H1 (cell line): ENCODE measurements at regions not wholly inside any gene's neighbourhood (a gene's known extent, or its start where the extent isn't known, plus 50 kb on each side); places are given as distances from the start of the nearest gene placed in this dataset.

Experiments
- CTCF ChIA-PET: fragments of 300-600 bp; sonication (Branson Sonifier 250); formaldehyde crosslinking; loops from one replicate; lab custom pipeline; 2021; ENCODE audit not compliant: partially characterized antibody; lab: Charles Lee
- POLR2A ChIA-PET: fragments of 300-600 bp; sonication (Branson Sonifier 250); formaldehyde crosslinking; loops from one replicate; lab custom pipeline; 2021; ENCODE audit warnings: inconsistent platforms; ENCODE audit not compliant: partially characterized antibody; lab: Charles Lee
- DNase-seq, 2 experiments: peaks; one replicate each; pipeline versions ENCODE4 v3.0.0 to v3.0.0-alpha.2; 2010 to 2022; ENCODE audit warnings: low spot score in 2 of 2, low read depth in 1 of 2, mixed read lengths in 1 of 2
- FAIRE-seq: peaks from 2 replicates; lab custom pipeline; 2011; peaks lifted over from hg19 to GRCh38; lab: Jason Lieb, UNC
- H2AFZ ChIP-seq: 2 replicates; pipeline ENCODE4 v1.8.1; 2012; ENCODE audit warnings: low read length, inconsistent platforms
- H2AK5ac ChIP-seq: 2 replicates; pipeline ENCODE4 v1.6.1; 2013; ENCODE audit warnings: low read depth, low read length
- H2BK120ac ChIP-seq: replicated peaks from 2 replicates; pipeline ENCODE3; 2013; ENCODE audit warnings: low read depth, low read length, inconsistent platforms
- H2BK12ac ChIP-seq: 2 replicates; pipeline ENCODE4 v1.6.1; 2013; ENCODE audit warnings: low read depth, low read length
- H2BK15ac ChIP-seq: 2 replicates; pipeline ENCODE4 v1.6.1; 2013; ENCODE audit warnings: low read length
- H2BK20ac ChIP-seq: 2 replicates; pipeline ENCODE4 v1.6.1; 2013; ENCODE audit warnings: low read length
- H2BK5ac ChIP-seq: 2 replicates; pipeline ENCODE4 v1.6.1; 2013; ENCODE audit warnings: low read depth, low read length
- H3K14ac ChIP-seq: 2 replicates; pipeline ENCODE4 v1.6.1; 2013; ENCODE audit warnings: inconsistent platforms; ENCODE audit not compliant: insufficient read length
- H3K18ac ChIP-seq: 2 replicates; pipeline ENCODE4 v1.6.1; 2013; ENCODE audit warnings: low read length; ENCODE audit errors: extremely low read depth
- H3K23ac ChIP-seq: 2 replicates; pipeline ENCODE4 v1.6.1; 2013; ENCODE audit warnings: inconsistent platforms; ENCODE audit not compliant: insufficient read length
- H3K23me2 ChIP-seq: 2 replicates; pipeline ENCODE4 v1.6.1; 2013; ENCODE audit warnings: low read depth, low read length
- H3K27ac ChIP-seq: 2 replicates; pipeline ENCODE4 v1.6.1; 2011; ENCODE audit warnings: low read depth, low read length, inconsistent platforms
- H3K27me3 ChIP-seq, 4 experiments: replicated peaks in 1 of 4; 1 replicate in 1 of 4; 2 replicates in 3 of 4; pipeline versions ENCODE4 v1.6.1 to v1.8.1; 2011 to 2013; ENCODE audit warnings: low read length in 3 of 4, mild to moderate bottlenecking in 3 of 4, inconsistent platforms in 2 of 4, mixed read lengths in 2 of 4, moderate library complexity in 1 of 4; ENCODE audit not compliant: control insufficient read depth in 3 of 4, insufficient read depth in 3 of 4; ENCODE audit errors: extremely low read depth in 1 of 4
- H3K36me3 ChIP-seq, 4 experiments: 2 replicates each; pipeline versions ENCODE4 v1.6.1 to v1.8.1; 2011 to 2013; ENCODE audit warnings: mild to moderate bottlenecking in 4 of 4, low read length in 3 of 4, moderate library complexity in 2 of 4, control low read depth in 1 of 4, inconsistent platforms in 1 of 4; ENCODE audit not compliant: insufficient read depth in 4 of 4, control insufficient read depth in 2 of 4
- H3K4ac ChIP-seq: replicated peaks from 2 replicates; pipeline ENCODE3; 2013; ENCODE audit warnings: low read length, low read depth, mixed read lengths, inconsistent platforms; ENCODE audit not compliant: insufficient read length
- H3K4me1 ChIP-seq, 4 experiments: replicated peaks in 1 of 4; 1 replicate in 1 of 4; 2 replicates in 3 of 4; pipeline versions ENCODE4 v1.6.1 to v1.8.1; 2011 to 2013; ENCODE audit warnings: low read length in 3 of 4, inconsistent platforms in 2 of 4, mixed read lengths in 1 of 4; ENCODE audit not compliant: insufficient read depth in 4 of 4, control insufficient read depth in 3 of 4
- H3K4me2 ChIP-seq, 2 experiments: 2 replicates each; pipeline versions ENCODE4 v1.6.1 to v1.8.1; 2011 to 2013; ENCODE audit warnings: low read depth in 2 of 2, low read length in 2 of 2, control low read depth in 1 of 2, inconsistent platforms in 1 of 2, mild to moderate bottlenecking in 1 of 2; ENCODE audit not compliant: insufficient read depth in 1 of 2
- H3K4me3 ChIP-seq, 4 experiments: fragments of 200-600, 300-600 bp in 1 of 4; sonication (generic), shearing (Covaris generic), sonication (Bioruptor Twin) in 1 of 4; 2 replicates each; pipeline versions ENCODE4 v1.5.1 to v1.8.1; 2011 to 2016; ENCODE audit warnings: low read length in 4 of 4, low read depth in 3 of 4, control low read depth in 2 of 4, inconsistent platforms in 2 of 4, mild to moderate bottlenecking in 2 of 4, mixed read lengths in 1 of 4, moderate library complexity in 1 of 4; ENCODE audit not compliant: insufficient read depth in 2 of 4; ENCODE audit errors: extremely low read depth in 1 of 4
- H3K56ac ChIP-seq: replicated peaks from 2 replicates; pipeline ENCODE3; 2013; ENCODE audit warnings: low read depth, mild to moderate bottlenecking, mixed read lengths, low read length, inconsistent platforms; ENCODE audit not compliant: insufficient read length
- H3K79me1 ChIP-seq: 2 replicates; pipeline ENCODE4 v1.6.1; 2013; ENCODE audit warnings: low read depth, low read length, control low read depth
- H3K79me2 ChIP-seq, 2 experiments: 2 replicates each; pipeline versions ENCODE4 v1.6.1 to v1.8.1; 2012 to 2013; ENCODE audit warnings: low read length in 2 of 2, mild to moderate bottlenecking in 2 of 2, inconsistent platforms in 1 of 2; ENCODE audit not compliant: insufficient read depth in 2 of 2, control insufficient read depth in 1 of 2
- H3K9ac ChIP-seq, 4 experiments: replicated peaks in 1 of 4; 1 replicate in 1 of 4; 2 replicates in 3 of 4; pipeline versions ENCODE4 v1.6.1 to v1.8.1; 2011 to 2013; ENCODE audit warnings: low read depth in 3 of 4, low read length in 3 of 4, control low read depth in 2 of 4, mild to moderate bottlenecking in 2 of 4, moderate library complexity in 2 of 4, inconsistent platforms in 1 of 4; ENCODE audit errors: extremely low read depth in 1 of 4
- H3K9me3 ChIP-seq, 2 experiments: 2 replicates each; pipeline versions ENCODE4 v1.6.1 to v1.8.1; 2012 to 2013; ENCODE audit warnings: mild to moderate bottlenecking in 2 of 2, moderate library complexity in 2 of 2, control low read depth in 1 of 2, inconsistent platforms in 1 of 2, low read depth in 1 of 2, low read length in 1 of 2, mixed read lengths in 1 of 2; ENCODE audit not compliant: insufficient read depth in 2 of 2
- H4K20me1 ChIP-seq, 2 experiments: replicated peaks in 1 of 2; 2 replicates each; pipeline versions ENCODE3 to v1.8.1; 2011 to 2013; ENCODE audit warnings: inconsistent platforms in 2 of 2, low read length in 2 of 2, mild to moderate bottlenecking in 1 of 2; ENCODE audit not compliant: insufficient read depth in 2 of 2, control insufficient read depth in 1 of 2
- H4K5ac ChIP-seq: 2 replicates; pipeline ENCODE4 v1.6.1; 2013; ENCODE audit warnings: low read length, low read depth, mixed read lengths, inconsistent platforms; ENCODE audit not compliant: insufficient read length
- H4K8ac ChIP-seq: 2 replicates; pipeline ENCODE4 v1.8.0; 2013; ENCODE audit warnings: mild to moderate bottlenecking, moderate library complexity, low read length, inconsistent platforms; ENCODE audit not compliant: insufficient read depth; ENCODE audit errors: extremely low read depth
- H4K91ac ChIP-seq: replicated peaks from 2 replicates; pipeline ENCODE3; 2013; ENCODE audit warnings: low read length, mixed read lengths, inconsistent platforms; ENCODE audit not compliant: insufficient read length
- ATF2 ChIP-seq: IDR thresholded peaks from 2 replicates; pipeline ENCODE4 v1.6.1; 2012; ENCODE audit warnings: low read length, inconsistent platforms
- CHD1 ChIP-seq: IDR thresholded peaks from 2 replicates; pipeline ENCODE4 v1.6.1; 2012; ENCODE audit warnings: low read depth, low read length, improper control_type of control experiment
- EGR1 ChIP-seq: IDR thresholded peaks from 2 replicates; pipeline ENCODE4 v1.6.1; 2011; ENCODE audit warnings: low read depth, low read length, borderline replicate concordance
- JUN ChIP-seq: IDR thresholded peaks from 2 replicates; pipeline ENCODE4 v1.6.1; 2011; ENCODE audit warnings: low read depth, mild to moderate bottlenecking, improper control_type of control experiment, low read length
- KDM4A ChIP-seq: IDR thresholded peaks from one replicate; pipeline ENCODE4 v1.7.1; 2012; ENCODE audit warnings: low read depth, mild to moderate bottlenecking, moderate library complexity, low read length, inconsistent platforms; ENCODE audit not compliant: severe bottlenecking
- NANOG ChIP-seq: IDR thresholded peaks from 2 replicates; pipeline ENCODE4 v1.6.1; 2011; ENCODE audit warnings: low read length, low read depth, mild to moderate bottlenecking, inconsistent platforms; ENCODE audit not compliant: insufficient read depth, poor library complexity, severe bottlenecking
- POLR2A ChIP-seq, 2 experiments: IDR thresholded peaks; 1 replicate in 1 of 2; 2 replicates in 1 of 2; pipeline ENCODE4 v1.6.1; 2011; ENCODE audit warnings: low read depth in 2 of 2, low read length in 2 of 2, mild to moderate bottlenecking in 2 of 2; ENCODE audit errors: control extremely low read depth in 1 of 2
- POU5F1 ChIP-seq: IDR thresholded peaks from 2 replicates; pipeline ENCODE4 v1.6.1; 2011; ENCODE audit warnings: low read depth, mild to moderate bottlenecking, low read length, moderate library complexity
- RBBP5 ChIP-seq: IDR thresholded peaks from 2 replicates; pipeline ENCODE4 v1.7.1; 2012; ENCODE audit warnings: low read depth, mild to moderate bottlenecking, inconsistent platforms, low read length, moderate library complexity, borderline replicate concordance
- RNF2 ChIP-seq: fragments of 200-900, 300-1000 bp; sonication (generic); IDR thresholded peaks from 2 replicates; pipeline ENCODE4 v1.7.1; 2016; ENCODE audit warnings: borderline replicate concordance, low read depth, mild to moderate bottlenecking, antibody characterized with exemption, low read length; ENCODE audit not compliant: poor library complexity, severe bottlenecking; ENCODE audit errors: missing control alignments
- SIX5 ChIP-seq: IDR thresholded peaks from 2 replicates; pipeline ENCODE4 v1.6.1; 2011; ENCODE audit warnings: mild to moderate bottlenecking, low read depth, low read length
- YY1 ChIP-seq: IDR thresholded peaks from 2 replicates; pipeline ENCODE4 v1.6.1; 2011; ENCODE audit warnings: low read depth, mild to moderate bottlenecking, low read length
- WGBS, 2 experiments: shearing (Covaris generic) in 1 of 2; methylation state at CpG; one replicate each; pipeline versions ENCODE4 v1.1.6 to v1.1.7; 2013 to 2015; ENCODE audit warnings: low lambda C conversion rate in 2 of 2, mixed read lengths in 2 of 2, inconsistent platforms in 1 of 2, low coverage in 1 of 2, missing lambda C conversion rate in 1 of 2; ENCODE audit not compliant: insufficient replicate concordance in 2 of 2, insufficient coverage in 1 of 2, insufficient read length in 1 of 2; ENCODE audit errors: extremely low coverage in 1 of 2, missing lambda C conversion rate in 1 of 2; 5-methylcytosine and 5-hydroxymethylcytosine counted together
- TF ChIP-seq, protein P1 (sequence below): IDR thresholded peaks from 2 replicates; pipeline ENCODE4 v1.6.1; 2012; ENCODE audit warnings: inconsistent platforms

GRCh38 chr21:15172963-15173362, 108.2 kb upstream of the NRIP1 start:
- H2AK5ac ChIP-seq, result no peak overlapping the region
- TF ChIP-seq ATF2 (no peak), RBBP5 (no peak), YY1 (no peak), RNF2 (no peak), CHD1 (no peak), EGR1 (no peak), JUN (no peak), SIX5 (no peak), POLR2A (IDR thresholded peaks at IDR 0.05; ENCODE audit: control extremely low read depth in 1 of 2, low read depth in 2 of 2, low read length in 2 of 2) (no peak), KDM4A (no peak), NANOG (no peak), POU5F1 (no peak)
- TF ChIP-seq, protein P1, sequence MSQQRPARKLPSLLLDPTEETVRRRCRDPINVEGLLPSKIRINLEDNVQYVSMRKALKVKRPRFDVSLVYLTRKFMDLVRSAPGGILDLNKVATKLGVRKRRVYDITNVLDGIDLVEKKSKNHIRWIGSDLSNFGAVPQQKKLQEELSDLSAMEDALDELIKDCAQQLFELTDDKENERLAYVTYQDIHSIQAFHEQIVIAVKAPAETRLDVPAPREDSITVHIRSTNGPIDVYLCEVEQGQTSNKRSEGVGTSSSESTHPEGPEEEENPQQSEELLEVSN, result no peak

More at GRCh38 chr21:15172963-15173362, 108.2 kb upstream of the NRIP1 start:
- H2BK15ac ChIP-seq, result no peak overlapping the region
- POLR2A ChIA-PET, result no interaction called here
- no peaks in the 10 kb centered on the region for H3K79me1 ChIP-seq
- no peak overlapping the region for H2BK20ac ChIP-seq
- no peaks in the 10 kb centered on the region for H3K23me2 ChIP-seq
- DNase-seq (no peak), FAIRE-seq (no peak)
- H3K56ac ChIP-seq, result no peak overlapping the region
- CTCF ChIA-PET, result no interaction called here
- H3K18ac ChIP-seq, result no peak overlapping the region
- H3K4me1 ChIP-seq, result no peaks in the 10 kb centered on the region
- H3K4ac ChIP-seq, result no peak overlapping the region
- H3K36me3 ChIP-seq, result no peaks in the 10 kb centered on the region
- H3K27me3 ChIP-seq, result no peaks in the 10 kb centered on the region
- no peak overlapping the region for H4K5ac ChIP-seq
- H3K27ac ChIP-seq, result no peak overlapping the region
- H3K14ac ChIP-seq, result no peak overlapping the region
- H2AFZ ChIP-seq, result no peak overlapping the region
- H2BK120ac ChIP-seq, result no peak overlapping the region
- no peak overlapping the region for H2BK5ac ChIP-seq
- H3K9me3 ChIP-seq, result no peaks in the 10 kb centered on the region
- H3K9ac ChIP-seq, result no peak overlapping the region
- no peak overlapping the region for H3K4me3 ChIP-seq
- no peak overlapping the region for H3K4me2 ChIP-seq
- H3K23ac ChIP-seq, result no peak overlapping the region
- H4K91ac ChIP-seq, result no peak overlapping the region
- no peak overlapping the region for H2BK12ac ChIP-seq
- H3K79me2 ChIP-seq, result no peaks in the 10 kb centered on the region
- H4K8ac ChIP-seq, result no peak overlapping the region
- H4K20me1 ChIP-seq, result no peaks in the 10 kb centered on the region
- 92% methylated on average over 3 of the region's 3 CpGs; no CpG with 5 or more reads in 1 of the 2 experiments for WGBS, 2 experiments
